GM12878 (cell line): ENCODE measurements at regions not wholly inside any gene's neighbourhood (a gene's known extent, or its start where the extent isn't known, plus 50 kb on each side); places are given as distances from the start of the nearest gene placed in this dataset.

Experiments used
- ATAC-seq: fragments of 200-7000 bp; cut with Tn5 transposase; 3 replicates; pipeline ENCODE4 v1.9.1; 2020; ENCODE audit warnings: mild to moderate bottlenecking, moderate library complexity
- BruUV-seq: library from RNA; stranded (reverse); fragments of 400-500 nt; replicated peaks from 2 replicates; lab custom pipeline; 2021; lab: Mats Ljungman, UMichigan
- CTCF ChIA-PET: fragments of 300-600 bp; sonication (Branson Sonifier 250); formaldehyde crosslinking; extraction: SDS; loops from one replicate; lab custom pipeline; 2021; ENCODE audit warnings: inconsistent platforms; lab: Yijun Ruan, JAX
- POLR2A ChIA-PET: fragments of 350-600 bp; formaldehyde crosslinking; extraction: SDS; loops from one replicate; lab custom pipeline; 2021; ENCODE audit warnings: inconsistent platforms; lab: Charles Lee
- RAD21 ChIA-PET: fragments of 300-600 bp; sonication (Branson Sonifier 250); formaldehyde crosslinking; loops from one replicate; lab custom pipeline; 2023; ENCODE audit warnings: antibody characterized with exemption; ENCODE audit not compliant: unreplicated experiment; lab: Charles Lee
- SMC1A ChIA-PET: fragments of 300-600 bp; sonication (Branson Sonifier 250); formaldehyde crosslinking; loops from one replicate; lab custom pipeline; 2023; ENCODE audit not compliant: unreplicated experiment, uncharacterized antibody; lab: Charles Lee
- DNase-seq: peaks from one replicate; pipeline ENCODE4 v3.0.0-alpha.2; 2011; ENCODE audit warnings: low read depth, low spot score
- FAIRE-seq: peaks from 3 replicates; lab custom pipeline; 2011; peaks lifted over from hg19 to GRCh38; lab: Jason Lieb, UNC
- H2AFZ ChIP-seq: 2 replicates; pipeline ENCODE4 v1.6.0; 2011; ENCODE audit warnings: low read depth, low read length, control low read depth; ENCODE audit not compliant: control insufficient read depth
- H3K27ac ChIP-seq: 2 replicates; pipeline ENCODE4 v1.5.1; 2011; ENCODE audit warnings: control low read depth; ENCODE audit not compliant: control insufficient read depth, insufficient read depth
- H3K27me3 ChIP-seq, 2 experiments: replicated peaks in 1 of 2; 2 replicates each; pipeline versions ENCODE4 v1.6.0 to v1.6.1; 2011; ENCODE audit warnings: low read length in 1 of 2; ENCODE audit not compliant: control insufficient read depth in 2 of 2, insufficient read depth in 2 of 2
- H3K36me3 ChIP-seq, 2 experiments: 2 replicates each; pipeline ENCODE4 v1.5.1; 2011; ENCODE audit warnings: low read length in 1 of 2; ENCODE audit not compliant: control insufficient read depth in 2 of 2, insufficient read depth in 2 of 2
- H3K4me1 ChIP-seq: 2 replicates; pipeline ENCODE4 v1.6.1; 2011; ENCODE audit warnings: mild to moderate bottlenecking, low read length, moderate library complexity, mixed read lengths; ENCODE audit not compliant: control insufficient read depth, insufficient read depth
- H3K4me2 ChIP-seq: 2 replicates; pipeline ENCODE4 v1.6.0; 2011; ENCODE audit warnings: control low read depth; ENCODE audit not compliant: control insufficient read depth, insufficient read depth
- H3K4me3 ChIP-seq: fragments of 200-600 bp; sonication (generic); 2 replicates; pipeline ENCODE4 v1.5.1; 2016
- H3K79me2 ChIP-seq: 2 replicates; pipeline ENCODE4 v1.6.0; 2011; ENCODE audit warnings: low read length; ENCODE audit not compliant: control insufficient read depth, insufficient read depth
- H3K9ac ChIP-seq: 2 replicates; pipeline ENCODE4 v1.8.0; 2011; ENCODE audit warnings: low read length, control low read depth, mixed read lengths; ENCODE audit not compliant: control insufficient read depth, insufficient read depth
- H3K9me3 ChIP-seq: replicated peaks from 3 replicates; pipeline ENCODE4 v1.5.1; 2011; ENCODE audit warnings: mild to moderate bottlenecking, low read length; ENCODE audit not compliant: control insufficient read depth, insufficient read depth
- H4K20me1 ChIP-seq: 2 replicates; pipeline ENCODE4 v1.6.0; 2011; ENCODE audit not compliant: control insufficient read depth, insufficient read depth
- ASH2L ChIP-seq: fragments of 300-600, 200-600 bp; sonication (generic); IDR thresholded peaks from 2 replicates; pipeline ENCODE4 v1.6.1; 2017; ENCODE audit warnings: low read depth, mild to moderate bottlenecking, borderline replicate concordance
- BACH1 ChIP-seq: fragments of 450-650 bp; IDR thresholded peaks from 2 replicates; pipeline ENCODE4 v1.6.1; 2017; ENCODE audit warnings: mild to moderate bottlenecking, borderline replicate concordance
- ETV6 ChIP-seq, 2 experiments: fragments of 450-650 bp in 1 of 2; IDR thresholded peaks in 1 of 2; conservative IDR thresholded peaks in 1 of 2; 2 replicates each; pipeline ENCODE4 v1.6.1; 2014; ENCODE audit warnings: antibody characterized with exemption in 1 of 2, borderline replicate concordance in 1 of 2, low read depth in 1 of 2, mild to moderate bottlenecking in 1 of 2, moderate library complexity in 1 of 2
- KAT2A ChIP-seq: conservative IDR thresholded peaks from 2 replicates; pipeline ENCODE4 v1.6.1; 2011; ENCODE audit warnings: low read depth, low read length; ENCODE audit not compliant: control insufficient read depth
- NFYB ChIP-seq: IDR thresholded peaks from 2 replicates; pipeline ENCODE4 v1.6.1; 2011; ENCODE audit warnings: low read depth, mild to moderate bottlenecking, low read length, improper control_type of control experiment, moderate library complexity; ENCODE audit not compliant: insufficient read depth
- PAX8 ChIP-seq: fragments of 450-650 bp; IDR thresholded peaks from 2 replicates; pipeline ENCODE4 v1.6.1; 2017; ENCODE audit warnings: mild to moderate bottlenecking, moderate library complexity
- POLR2A ChIP-seq: IDR thresholded peaks from 2 replicates; pipeline ENCODE4 v1.6.1; 2011; ENCODE audit warnings: low read depth, mild to moderate bottlenecking, low read length
- POU2F2 ChIP-seq: IDR thresholded peaks from 3 replicates; pipeline ENCODE4 v1.6.1; 2011; ENCODE audit warnings: low read depth, mild to moderate bottlenecking, low read length, borderline replicate concordance
- REST ChIP-seq: IDR thresholded peaks from 2 replicates; pipeline ENCODE4 v1.6.1; 2012; ENCODE audit warnings: mild to moderate bottlenecking, low read depth, low read length
- SIN3A ChIP-seq: IDR thresholded peaks from 2 replicates; pipeline ENCODE4 v1.6.1; 2012; ENCODE audit warnings: low read depth, low read length, improper control_type of control experiment
- STAT1 ChIP-seq: fragments of 450-650 bp; conservative IDR thresholded peaks from 2 replicates; pipeline ENCODE4 v1.6.1; 2014; ENCODE audit warnings: antibody characterized with exemption, mild to moderate bottlenecking
- TCF7 ChIP-seq: IDR thresholded peaks from 2 replicates; pipeline ENCODE4 v1.6.1; 2014; ENCODE audit warnings: antibody characterized with exemption, borderline replicate concordance
- in situ Hi-C: fragments of 300-500 bp; cut with MboI; formaldehyde crosslinking; loops from 9 replicates; pipeline ENCODE4 v1.14.3; 2018; ENCODE audit warnings: mixed read lengths
- intact Hi-C: fragments of 100-400 bp; cut with micrococcal nuclease; formaldehyde crosslinking; loops from one replicate; pipeline ENCODE4 v1.14.2; 2022; ENCODE audit not compliant: unreplicated experiment
- TF ChIP-seq, protein P1 (sequence below): IDR thresholded peaks from 2 replicates; pipeline ENCODE4 v1.6.1; 2012; ENCODE audit warnings: improper control_type of control experiment, low read depth, low read length; ENCODE audit not compliant: insufficient replicate concordance
- TF ChIP-seq, protein P2 (sequence below): fragments of 450-650 bp; IDR thresholded peaks from 2 replicates; pipeline ENCODE4 v1.6.1; 2018; ENCODE audit warnings: borderline replicate concordance, mild to moderate bottlenecking; ENCODE audit not compliant: partially characterized antibody

DNA sequence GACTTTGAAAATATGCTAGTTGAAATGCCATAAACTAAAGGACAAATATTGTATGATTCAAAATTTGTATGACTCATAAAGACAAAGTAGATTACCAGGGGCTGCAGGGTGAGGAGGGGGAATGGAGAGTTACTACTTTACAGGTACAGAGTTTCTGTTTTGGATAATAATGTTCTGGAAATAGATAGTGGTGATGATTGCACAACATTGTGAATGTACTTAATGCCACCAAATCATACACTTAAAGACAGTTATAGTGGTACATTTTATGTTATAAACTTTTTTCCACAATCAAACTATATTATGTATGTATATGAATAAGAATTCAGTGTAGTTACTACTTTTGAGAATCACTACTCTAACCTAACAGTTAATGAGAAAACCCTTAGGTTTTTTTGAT is 368.1 kb downstream of the ZFHX3 start:
- H4K20me1 ChIP-seq: no peaks in the 10 kb centered on the region
- no peaks in the 10 kb centered on the region for H3K27me3 ChIP-seq
- intact Hi-C loops (no loop called here), in situ Hi-C loops (no loop called here)
- ChIA-PET SMC1A (no interaction called here), CTCF (no interaction called here), RAD21 (no interaction called here)
- no peak overlapping the region for H3K4me3 ChIP-seq
- H3K27ac ChIP-seq: no peak overlapping the region
- no peak overlapping the region for H2AFZ ChIP-seq
- no peak for ATAC-seq
- no peak overlapping the region for H3K4me2 ChIP-seq
- no peaks in the 10 kb centered on the region for H3K36me3 ChIP-seq
- no peaks in the 10 kb centered on the region for H3K4me1 ChIP-seq
- H3K9me3 ChIP-seq: no peaks in the 10 kb centered on the region
- no peak for TF ChIP-seq REST
- TF ChIP-seq NFYB: no peak
- no peak for TF ChIP-seq SIN3A
- no peak for TF ChIP-seq STAT1
- TF ChIP-seq KAT2A: no peak
- TF ChIP-seq ETV6 (conservative IDR thresholded peaks at IDR 0.05 in 1 of 2, IDR thresholded peaks at IDR 0.05 in 1 of 2; ENCODE audit: borderline replicate concordance in 1 of 2, low read depth in 1 of 2): no peak
- TF ChIP-seq BACH1: no peak
- TF ChIP-seq POLR2A: no peak
- TF ChIP-seq TCF7: no peak
- TF ChIP-seq PAX8: no peak
- TF ChIP-seq ASH2L: no peak
- no peak for TF ChIP-seq POU2F2
- TF ChIP-seq, protein P1, sequence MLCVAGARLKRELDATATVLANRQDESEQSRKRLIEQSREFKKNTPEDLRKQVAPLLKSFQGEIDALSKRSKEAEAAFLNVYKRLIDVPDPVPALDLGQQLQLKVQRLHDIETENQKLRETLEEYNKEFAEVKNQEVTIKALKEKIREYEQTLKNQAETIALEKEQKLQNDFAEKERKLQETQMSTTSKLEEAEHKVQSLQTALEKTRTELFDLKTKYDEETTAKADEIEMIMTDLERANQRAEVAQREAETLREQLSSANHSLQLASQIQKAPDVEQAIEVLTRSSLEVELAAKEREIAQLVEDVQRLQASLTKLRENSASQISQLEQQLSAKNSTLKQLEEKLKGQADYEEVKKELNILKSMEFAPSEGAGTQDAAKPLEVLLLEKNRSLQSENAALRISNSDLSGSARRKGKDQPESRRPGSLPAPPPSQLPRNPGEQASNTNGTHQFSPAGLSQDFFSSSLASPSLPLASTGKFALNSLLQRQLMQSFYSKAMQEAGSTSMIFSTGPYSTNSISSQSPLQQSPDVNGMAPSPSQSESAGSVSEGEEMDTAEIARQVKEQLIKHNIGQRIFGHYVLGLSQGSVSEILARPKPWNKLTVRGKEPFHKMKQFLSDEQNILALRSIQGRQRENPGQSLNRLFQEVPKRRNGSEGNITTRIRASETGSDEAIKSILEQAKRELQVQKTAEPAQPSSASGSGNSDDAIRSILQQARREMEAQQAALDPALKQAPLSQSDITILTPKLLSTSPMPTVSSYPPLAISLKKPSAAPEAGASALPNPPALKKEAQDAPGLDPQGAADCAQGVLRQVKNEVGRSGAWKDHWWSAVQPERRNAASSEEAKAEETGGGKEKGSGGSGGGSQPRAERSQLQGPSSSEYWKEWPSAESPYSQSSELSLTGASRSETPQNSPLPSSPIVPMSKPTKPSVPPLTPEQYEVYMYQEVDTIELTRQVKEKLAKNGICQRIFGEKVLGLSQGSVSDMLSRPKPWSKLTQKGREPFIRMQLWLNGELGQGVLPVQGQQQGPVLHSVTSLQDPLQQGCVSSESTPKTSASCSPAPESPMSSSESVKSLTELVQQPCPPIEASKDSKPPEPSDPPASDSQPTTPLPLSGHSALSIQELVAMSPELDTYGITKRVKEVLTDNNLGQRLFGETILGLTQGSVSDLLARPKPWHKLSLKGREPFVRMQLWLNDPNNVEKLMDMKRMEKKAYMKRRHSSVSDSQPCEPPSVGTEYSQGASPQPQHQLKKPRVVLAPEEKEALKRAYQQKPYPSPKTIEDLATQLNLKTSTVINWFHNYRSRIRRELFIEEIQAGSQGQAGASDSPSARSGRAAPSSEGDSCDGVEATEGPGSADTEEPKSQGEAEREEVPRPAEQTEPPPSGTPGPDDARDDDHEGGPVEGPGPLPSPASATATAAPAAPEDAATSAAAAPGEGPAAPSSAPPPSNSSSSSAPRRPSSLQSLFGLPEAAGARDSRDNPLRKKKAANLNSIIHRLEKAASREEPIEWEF: no peak
- TF ChIP-seq, protein P2, sequence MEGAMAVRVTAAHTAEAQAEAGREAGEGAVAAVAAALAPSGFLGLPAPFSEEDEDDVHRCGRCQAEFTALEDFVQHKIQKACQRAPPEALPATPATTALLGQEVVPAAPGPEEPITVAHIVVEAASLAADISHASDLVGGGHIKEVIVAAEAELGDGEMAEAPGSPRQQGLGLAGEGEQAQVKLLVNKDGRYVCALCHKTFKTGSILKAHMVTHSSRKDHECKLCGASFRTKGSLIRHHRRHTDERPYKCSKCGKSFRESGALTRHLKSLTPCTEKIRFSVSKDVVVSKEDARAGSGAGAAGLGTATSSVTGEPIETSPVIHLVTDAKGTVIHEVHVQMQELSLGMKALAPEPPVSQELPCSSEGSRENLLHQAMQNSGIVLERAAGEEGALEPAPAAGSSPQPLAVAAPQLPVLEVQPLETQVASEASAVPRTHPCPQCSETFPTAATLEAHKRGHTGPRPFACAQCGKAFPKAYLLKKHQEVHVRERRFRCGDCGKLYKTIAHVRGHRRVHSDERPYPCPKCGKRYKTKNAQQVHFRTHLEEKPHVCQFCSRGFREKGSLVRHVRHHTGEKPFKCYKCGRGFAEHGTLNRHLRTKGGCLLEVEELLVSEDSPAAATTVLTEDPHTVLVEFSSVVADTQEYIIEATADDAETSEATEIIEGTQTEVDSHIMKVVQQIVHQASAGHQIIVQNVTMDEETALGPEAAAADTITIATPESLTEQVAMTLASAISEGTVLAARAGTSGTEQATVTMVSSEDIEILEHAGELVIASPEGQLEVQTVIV: no peak
- TF ChIP-seq, all 136 proteins: peak for 0
- DNase-seq (no peak), FAIRE-seq (no peak)
- BruUV-seq: no TSS peak
- Histone ChIP-seq H3K79me2 (no peaks in the 10 kb centered on the region), H3K9ac (no peak overlapping the region)
- POLR2A ChIA-PET: no interaction called here
